ENCODE measurements at regions not wholly inside any gene's neighbourhood (a gene's known extent, or its start where the extent isn't known, plus 50 kb on each side); places are given as distances from the start of the nearest gene placed in this dataset.

DNA sequence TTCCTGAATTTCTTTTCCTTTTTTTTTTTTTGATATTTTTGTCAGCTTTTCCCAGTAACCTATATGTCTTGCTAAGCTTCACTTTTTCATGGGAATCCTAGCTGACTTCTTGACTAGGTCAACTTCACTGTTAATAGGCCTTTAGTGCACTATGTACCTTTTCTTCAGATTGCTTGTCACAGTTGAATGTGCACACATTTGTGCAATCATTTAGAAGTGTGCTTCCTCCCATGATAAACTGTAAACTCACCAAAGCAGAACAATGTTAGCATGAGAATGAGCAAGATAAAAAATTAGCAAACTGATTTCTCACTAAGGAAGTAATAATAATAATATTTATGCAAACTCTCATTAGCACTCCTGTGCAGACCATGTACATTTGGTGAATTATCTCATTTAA is 173.2 kb downstream of the PABPC4L start:
- Histone ChIP-seq H3K4me3 (replicated peaks in 1 of 3; ENCODE audit: insufficient read depth in 1 of 3, low read depth in 1 of 3, low read length in 3 of 3) (no peak overlapping the region), H3K79me2 (ENCODE audit: control insufficient read depth, insufficient read depth, low read length) (no peaks in the 10 kb centered on the region), H3K4me1 (ENCODE audit: control insufficient read depth, extremely low read depth, insufficient read depth, low read length) (no peaks in the 10 kb centered on the region), H3K27ac (ENCODE audit: insufficient read depth, low read depth, low read length) (no peak overlapping the region), H3K27me3 (ENCODE audit: control insufficient read depth in 2 of 2, insufficient read depth in 2 of 2, low read length in 2 of 2) (no peaks in the 10 kb centered on the region), H4K20me1 (replicated peaks; ENCODE audit: control insufficient read depth, extremely low read depth, insufficient read depth, low read length) (no peaks in the 10 kb centered on the region), H3K9ac (replicated peaks; ENCODE audit: extremely low read depth, insufficient read depth, low read length) (no peak overlapping the region), H3K9me1 (replicated peaks; ENCODE audit: control insufficient read depth, extremely low read depth, insufficient read depth, low read length) (no peaks in the 10 kb centered on the region), H3K9me3 (replicated peaks; ENCODE audit: control insufficient read depth, insufficient read depth, low read length) (no peaks in the 10 kb centered on the region), H2AFZ (ENCODE audit: low read depth, low read length) (no peak overlapping the region), H3K36me3 (ENCODE audit: control insufficient read depth in 2 of 2, extremely low read depth in 1 of 2, insufficient read depth in 2 of 2, low read length in 2 of 2) (no peaks in the 10 kb centered on the region), H3K4me2 (ENCODE audit: insufficient read depth, low read length) (no peak overlapping the region)
- intact Hi-C loops (cut with micrococcal nuclease), result loop anchor here (10.0 kb wide), 1 partner anchor 746 kb away; no protein-coding TSS in a partner anchor
- ChIA-PET POLR2A (no interaction called here), CTCF (interaction anchor here (1.2 kb wide), 1 partner anchor 874 kb away, joined by 4 read pairs; no protein-coding TSS in a partner anchor)
- BruUV-seq (replicated peaks), result no TSS peak
- DNase-seq (ENCODE audit: low read depth, low spot score) (no peak), FAIRE-seq (no peak)
- TF ChIP-seq, protein P1, sequence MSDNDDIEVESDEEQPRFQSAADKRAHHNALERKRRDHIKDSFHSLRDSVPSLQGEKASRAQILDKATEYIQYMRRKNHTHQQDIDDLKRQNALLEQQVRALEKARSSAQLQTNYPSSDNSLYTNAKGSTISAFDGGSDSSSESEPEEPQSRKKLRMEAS (IDR thresholded peaks at IDR 0.05; ENCODE audit: insufficient read depth, insufficient read length), result no peak
- TF ChIP-seq, protein P2, sequence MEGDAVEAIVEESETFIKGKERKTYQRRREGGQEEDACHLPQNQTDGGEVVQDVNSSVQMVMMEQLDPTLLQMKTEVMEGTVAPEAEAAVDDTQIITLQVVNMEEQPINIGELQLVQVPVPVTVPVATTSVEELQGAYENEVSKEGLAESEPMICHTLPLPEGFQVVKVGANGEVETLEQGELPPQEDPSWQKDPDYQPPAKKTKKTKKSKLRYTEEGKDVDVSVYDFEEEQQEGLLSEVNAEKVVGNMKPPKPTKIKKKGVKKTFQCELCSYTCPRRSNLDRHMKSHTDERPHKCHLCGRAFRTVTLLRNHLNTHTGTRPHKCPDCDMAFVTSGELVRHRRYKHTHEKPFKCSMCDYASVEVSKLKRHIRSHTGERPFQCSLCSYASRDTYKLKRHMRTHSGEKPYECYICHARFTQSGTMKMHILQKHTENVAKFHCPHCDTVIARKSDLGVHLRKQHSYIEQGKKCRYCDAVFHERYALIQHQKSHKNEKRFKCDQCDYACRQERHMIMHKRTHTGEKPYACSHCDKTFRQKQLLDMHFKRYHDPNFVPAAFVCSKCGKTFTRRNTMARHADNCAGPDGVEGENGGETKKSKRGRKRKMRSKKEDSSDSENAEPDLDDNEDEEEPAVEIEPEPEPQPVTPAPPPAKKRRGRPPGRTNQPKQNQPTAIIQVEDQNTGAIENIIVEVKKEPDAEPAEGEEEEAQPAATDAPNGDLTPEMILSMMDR (IDR thresholded peaks at IDR 0.05; ENCODE audit: extremely low read depth in 1 of 2, insufficient read depth in 1 of 2, low read depth in 1 of 2, low read length in 2 of 2), result no peak
- TF ChIP-seq GATA2 (IDR thresholded peaks at IDR 0.05; ENCODE audit: insufficient read depth, insufficient read length, low read depth, low read length) (no peak), POLR2AphosphoS5 (IDR thresholded peaks at IDR 0.05; ENCODE audit: insufficient read depth, low read depth, low read length) (no peak), JUN (IDR thresholded peaks at IDR 0.05; ENCODE audit: borderline replicate concordance, insufficient read depth, insufficient read length, low read depth) (no peak), MYC (IDR thresholded peaks at IDR 0.05; ENCODE audit: low read depth, low read length) (no peak), EZH2 (IDR thresholded peaks at IDR 0.05; ENCODE audit: borderline replicate concordance, low read depth, low read length, severe bottlenecking) (no peak)
- dilution Hi-C loops (cut with MboI; ENCODE audit: extremely low pct_ligation_motif_present, low sequenced_read_pairs), result no loop called here
